ENCODE measurements at regions not wholly inside any gene's neighbourhood (a gene's known extent, or its start where the extent isn't known, plus 50 kb on each side); places are given as distances from the start of the nearest gene placed in this dataset.
A peak's percentile ranks its signal among the peaks of the same experiment; 100 is the strongest.

DNA sequence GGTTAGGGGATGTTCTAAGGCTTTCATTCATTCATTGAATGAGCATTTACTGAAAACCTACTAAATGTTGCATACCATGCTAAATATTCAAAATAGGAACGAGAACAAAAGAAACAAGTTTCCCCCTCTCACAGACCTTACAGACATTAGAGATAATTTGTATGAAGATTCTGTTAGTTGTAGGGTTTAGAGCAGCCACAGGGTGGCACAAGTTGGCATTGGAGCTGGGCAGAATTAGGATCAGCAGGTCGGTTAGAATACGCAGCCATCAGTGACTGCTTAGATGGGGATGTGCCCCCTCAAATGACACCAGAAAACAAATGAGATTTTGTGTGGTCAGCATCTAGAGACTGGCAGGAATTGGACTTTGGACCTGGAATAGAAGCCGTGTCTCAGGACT, 166.3 kb upstream of the DAAM1 start:
- H3K9ac ChIP-seq (ENCODE audit: low read length): no peak overlapping the region
- H3K9me2 ChIP-seq (ENCODE audit: insufficient read depth): no peaks in the 10 kb centered on the region
- no TSS peak for BruUV-seq (replicated peaks)
- no peak for TF ChIP-seq EGR1 (IDR thresholded peaks at IDR 0.05; ENCODE audit: low read depth)
- no peak for TF ChIP-seq EZH2phosphoT487 (IDR thresholded peaks at IDR 0.05; ENCODE audit: borderline replicate concordance)
- TF ChIP-seq EZH2 (IDR thresholded peaks at IDR 0.05): no peak
- TF ChIP-seq ZBTB33 (IDR thresholded peaks at IDR 0.05; ENCODE audit: extremely low read depth, insufficient replicate concordance, low read length): no peak
- TF ChIP-seq ZFX (IDR thresholded peaks at IDR 0.05): no peak
- TF ChIP-seq, protein P1, sequence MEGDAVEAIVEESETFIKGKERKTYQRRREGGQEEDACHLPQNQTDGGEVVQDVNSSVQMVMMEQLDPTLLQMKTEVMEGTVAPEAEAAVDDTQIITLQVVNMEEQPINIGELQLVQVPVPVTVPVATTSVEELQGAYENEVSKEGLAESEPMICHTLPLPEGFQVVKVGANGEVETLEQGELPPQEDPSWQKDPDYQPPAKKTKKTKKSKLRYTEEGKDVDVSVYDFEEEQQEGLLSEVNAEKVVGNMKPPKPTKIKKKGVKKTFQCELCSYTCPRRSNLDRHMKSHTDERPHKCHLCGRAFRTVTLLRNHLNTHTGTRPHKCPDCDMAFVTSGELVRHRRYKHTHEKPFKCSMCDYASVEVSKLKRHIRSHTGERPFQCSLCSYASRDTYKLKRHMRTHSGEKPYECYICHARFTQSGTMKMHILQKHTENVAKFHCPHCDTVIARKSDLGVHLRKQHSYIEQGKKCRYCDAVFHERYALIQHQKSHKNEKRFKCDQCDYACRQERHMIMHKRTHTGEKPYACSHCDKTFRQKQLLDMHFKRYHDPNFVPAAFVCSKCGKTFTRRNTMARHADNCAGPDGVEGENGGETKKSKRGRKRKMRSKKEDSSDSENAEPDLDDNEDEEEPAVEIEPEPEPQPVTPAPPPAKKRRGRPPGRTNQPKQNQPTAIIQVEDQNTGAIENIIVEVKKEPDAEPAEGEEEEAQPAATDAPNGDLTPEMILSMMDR (IDR thresholded peaks at IDR 0.05 in 2 of 3, conservative IDR thresholded peaks at IDR 0.05 in 1 of 3; ENCODE audit: borderline replicate concordance in 1 of 3, insufficient read depth in 1 of 3, low read depth in 2 of 3, low read length in 2 of 3): peak; percentile 19 to 52 (median 44); a peak in 4 of 6 replicates
- TF ChIP-seq YY1 (IDR thresholded peaks at IDR 0.05; ENCODE audit: extremely low read depth, insufficient replicate concordance, low read depth, low read length): no peak
- peak; percentile 29; the same call in 1 of the 2 replicates for TF ChIP-seq RAD21 (IDR thresholded peaks at IDR 0.05; ENCODE audit: low read depth)
- no peak for TF ChIP-seq CBX3 (IDR thresholded peaks at IDR 0.05; ENCODE audit: low read depth)
- no peak for TF ChIP-seq SIN3A (IDR thresholded peaks at IDR 0.05; ENCODE audit: low read depth)
- TF ChIP-seq TCF7L2 (IDR thresholded peaks at IDR 0.05; ENCODE audit: borderline replicate concordance, extremely low read depth, insufficient read depth, insufficient read length): no peak
- no peaks in the 10 kb centered on the region for H4K20me1 ChIP-seq (ENCODE audit: insufficient read depth)
- intact Hi-C loops (cut with micrococcal nuclease): no loop called here
- RAD21 ChIA-PET (ENCODE audit: low non-redundant PET in 1 of 2, low total read pairs in 2 of 2, uncharacterized antibody in 2 of 2, unreplicated experiment in 2 of 2): no interaction called here
- no peaks in the 10 kb centered on the region for H3K4me1 ChIP-seq (ENCODE audit: control insufficient read depth in 1 of 2, insufficient read depth in 2 of 2, low read length in 2 of 2)
- peak overlapping the region; percentile 47 for H2AFZ ChIP-seq (ENCODE audit: low read depth, low read length, poor library complexity, severe bottlenecking)
- CTCF ChIA-PET: interaction anchor here (0.7 to 4.6 kb wide), 9 partner anchors 10 to 1162 kb away, joined by 3 to 30 read pairs (median 3); partner anchors contain the start of gene DACT1
- H3K9me3 ChIP-seq (ENCODE audit: control insufficient read depth in 1 of 2, insufficient read depth in 1 of 2, low read depth in 1 of 2, low read length in 2 of 2): no peaks in the 10 kb centered on the region
- DNase-seq (ENCODE audit: low read depth, low spot score) (no peak), ATAC-seq (peak; percentile 59; the same call in 1 of the 2 replicates)
- H3K36me3 ChIP-seq (ENCODE audit: control insufficient read depth in 1 of 2, insufficient read depth in 2 of 2, low read length in 2 of 2): no peaks in the 10 kb centered on the region
- POLR2A ChIA-PET: no interaction called here
- H3K79me2 ChIP-seq (ENCODE audit: insufficient read depth, low read length): no peaks in the 10 kb centered on the region
- H3K4me3 ChIP-seq (replicated peaks in 1 of 2; ENCODE audit: low read depth in 1 of 2, low read length in 2 of 2): no peak overlapping the region
- no peaks in the 10 kb centered on the region for H3K27me3 ChIP-seq (ENCODE audit: insufficient read depth, low read length)
- H3K4me2 ChIP-seq (ENCODE audit: low read length): no peak overlapping the region
- no peak overlapping the region for H3K27ac ChIP-seq (ENCODE audit: low read depth, low read length)
